Smooth muscle cell (in vitro differentiated cells): ENCODE measurements at regions not wholly inside any gene's neighbourhood (a gene's known extent, or its start where the extent isn't known, plus 50 kb on each side); places are given as distances from the start of the nearest gene placed in this dataset.

Experiments used
- DNase-seq: peaks from one replicate; lab custom pipeline; 2025; ENCODE audit not compliant: unreplicated experiment; lab: John Stamatoyannopoulos, UW
- H2AFZ ChIP-seq: fragments of 200-600 bp; sonication (generic); 2 replicates; pipeline ENCODE4 v1.6.0; 2016; ENCODE audit warnings: antibody characterized with exemption, low read depth, mild to moderate bottlenecking
- H3F3A ChIP-seq: fragments of 200-600 bp; sonication (generic); 2 replicates; pipeline ENCODE4 v1.6.0; 2017; ENCODE audit warnings: antibody characterized with exemption, low read depth
- H3K27ac ChIP-seq: fragments of 200-600 bp; sonication (generic); 2 replicates; pipeline ENCODE4 v1.5.1; 2016; ENCODE audit warnings: low read depth, mild to moderate bottlenecking
- H3K27me3 ChIP-seq: fragments of 200-600 bp; sonication (generic); 2 replicates; pipeline ENCODE4 v1.6.1; 2016; ENCODE audit warnings: low read depth, mild to moderate bottlenecking
- H3K36me3 ChIP-seq: fragments of 200-600 bp; sonication (generic); 2 replicates; pipeline ENCODE4 v1.5.1; 2016; ENCODE audit warnings: low read depth
- H3K4me1 ChIP-seq: fragments of 200-600 bp; sonication (generic); 2 replicates; pipeline ENCODE4 v1.5.1; 2016; ENCODE audit warnings: low read depth
- H3K4me2 ChIP-seq: fragments of 200-600 bp; sonication (generic); 2 replicates; pipeline ENCODE4 v1.6.0; 2016; ENCODE audit warnings: mild to moderate bottlenecking
- H3K4me3 ChIP-seq: fragments of 200-600 bp; sonication (generic); 2 replicates; pipeline ENCODE4 v1.5.1; 2016; ENCODE audit warnings: mild to moderate bottlenecking
- H3K79me2 ChIP-seq: fragments of 200-600 bp; sonication (generic); 2 replicates; pipeline ENCODE4 v1.6.0; 2016; ENCODE audit warnings: low read depth, mild to moderate bottlenecking
- H3K9ac ChIP-seq: fragments of 200-600 bp; sonication (generic); 2 replicates; pipeline ENCODE4 v1.6.0; 2016; ENCODE audit warnings: low read depth
- H3K9me3 ChIP-seq: fragments of 200-600 bp; sonication (generic); replicated peaks from 2 replicates; pipeline ENCODE4 v1.5.1; 2016; ENCODE audit warnings: low read depth
- H4K20me1 ChIP-seq: fragments of 200-600 bp; sonication (generic); 2 replicates; pipeline ENCODE4 v1.6.0; 2016; ENCODE audit warnings: low read depth
- WGBS: methylation state at CpG from one replicate; pipeline ENCODE4 v1.1.7; 2016; ENCODE audit warnings: low lambda C conversion rate; 5-methylcytosine and 5-hydroxymethylcytosine counted together
- TF ChIP-seq, protein P1 (sequence below): fragments of 200-600 bp; sonication (generic); IDR thresholded peaks from 2 replicates; pipeline ENCODE4 v1.5.1; 2017; ENCODE audit warnings: borderline replicate concordance, mild to moderate bottlenecking, antibody characterized with exemption; ENCODE audit not compliant: insufficient read depth, poor library complexity, severe bottlenecking

DNA sequence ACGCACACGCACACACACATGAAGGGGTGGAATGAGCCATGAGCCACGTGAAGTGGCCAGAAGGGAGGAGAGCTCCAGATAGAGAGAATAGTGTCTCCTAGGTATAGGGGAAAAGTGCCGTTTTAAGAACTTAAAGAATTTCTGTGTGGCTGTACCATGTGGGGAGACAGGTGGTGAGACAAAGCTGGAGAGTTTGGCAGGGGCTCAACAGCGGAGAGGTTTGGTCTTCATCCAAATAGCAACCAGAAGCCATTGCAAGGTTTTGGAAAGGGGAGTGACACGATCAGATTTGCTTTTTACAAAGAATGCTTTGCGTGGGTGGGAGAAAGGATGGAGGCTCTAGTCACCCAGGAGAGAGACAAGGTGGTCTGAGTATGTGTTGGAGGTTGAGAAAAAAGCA lies 146.0 kb downstream of the IL20RB start:
- no peak overlapping the region for H3K9ac ChIP-seq
- no peaks in the 10 kb centered on the region for H3K79me2 ChIP-seq
- H3K27ac ChIP-seq: no peak overlapping the region
- H3K9me3 ChIP-seq: no peaks in the 10 kb centered on the region
- 87% methylated on average over 7 of the region's 7 CpGs for WGBS
- H3K4me3 ChIP-seq: no peak overlapping the region
- H3K4me1 ChIP-seq: peaks cover 13% of the 10 kb centered on the region
- no peak overlapping the region for H2AFZ ChIP-seq
- H3F3A ChIP-seq: no peaks in the 10 kb centered on the region
- H3K27me3 ChIP-seq: peaks cover 17% of the 10 kb centered on the region
- no peak overlapping the region for H3K4me2 ChIP-seq
- no peaks in the 10 kb centered on the region for H3K36me3 ChIP-seq
- H4K20me1 ChIP-seq: no peaks in the 10 kb centered on the region
- no peak for DNase-seq
- TF ChIP-seq, protein P1, sequence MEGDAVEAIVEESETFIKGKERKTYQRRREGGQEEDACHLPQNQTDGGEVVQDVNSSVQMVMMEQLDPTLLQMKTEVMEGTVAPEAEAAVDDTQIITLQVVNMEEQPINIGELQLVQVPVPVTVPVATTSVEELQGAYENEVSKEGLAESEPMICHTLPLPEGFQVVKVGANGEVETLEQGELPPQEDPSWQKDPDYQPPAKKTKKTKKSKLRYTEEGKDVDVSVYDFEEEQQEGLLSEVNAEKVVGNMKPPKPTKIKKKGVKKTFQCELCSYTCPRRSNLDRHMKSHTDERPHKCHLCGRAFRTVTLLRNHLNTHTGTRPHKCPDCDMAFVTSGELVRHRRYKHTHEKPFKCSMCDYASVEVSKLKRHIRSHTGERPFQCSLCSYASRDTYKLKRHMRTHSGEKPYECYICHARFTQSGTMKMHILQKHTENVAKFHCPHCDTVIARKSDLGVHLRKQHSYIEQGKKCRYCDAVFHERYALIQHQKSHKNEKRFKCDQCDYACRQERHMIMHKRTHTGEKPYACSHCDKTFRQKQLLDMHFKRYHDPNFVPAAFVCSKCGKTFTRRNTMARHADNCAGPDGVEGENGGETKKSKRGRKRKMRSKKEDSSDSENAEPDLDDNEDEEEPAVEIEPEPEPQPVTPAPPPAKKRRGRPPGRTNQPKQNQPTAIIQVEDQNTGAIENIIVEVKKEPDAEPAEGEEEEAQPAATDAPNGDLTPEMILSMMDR: no peak

DNA sequence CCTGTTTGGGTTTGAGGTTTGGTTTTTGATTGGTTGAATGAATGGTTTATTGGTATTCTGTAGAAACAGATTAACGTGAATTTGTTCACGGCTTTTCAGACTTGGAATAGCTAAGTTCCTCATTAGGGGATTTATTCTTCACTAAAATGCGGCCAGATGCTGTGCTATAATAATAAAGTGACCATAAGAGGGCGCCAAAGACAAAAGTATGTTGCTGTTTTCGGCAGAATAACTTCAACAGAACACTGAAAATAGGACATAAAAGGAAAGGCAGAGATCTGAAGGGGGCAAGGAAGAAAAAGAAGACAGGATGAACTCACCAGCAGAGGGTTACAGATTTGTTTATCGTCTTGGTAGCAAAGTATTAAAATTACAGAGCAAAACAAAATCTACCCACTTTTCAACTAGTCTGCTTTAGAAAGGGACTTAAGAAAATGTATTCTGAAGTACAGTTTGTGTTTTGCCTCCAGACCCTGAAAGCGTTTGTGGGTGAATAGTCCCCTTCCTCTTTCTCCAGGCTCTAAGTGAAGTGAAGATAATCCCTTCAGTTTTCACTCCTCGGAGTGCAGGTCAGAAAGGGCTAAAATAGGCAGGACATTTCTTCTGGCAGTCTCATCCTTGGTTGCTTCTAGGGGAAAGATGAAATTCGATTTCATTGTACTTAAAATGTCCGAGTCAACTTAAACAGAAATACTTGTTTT lies 147.6 kb downstream of the IL20RB start:
- 10% methylated on average over 10 of the region's 10 CpGs for WGBS

DNA sequence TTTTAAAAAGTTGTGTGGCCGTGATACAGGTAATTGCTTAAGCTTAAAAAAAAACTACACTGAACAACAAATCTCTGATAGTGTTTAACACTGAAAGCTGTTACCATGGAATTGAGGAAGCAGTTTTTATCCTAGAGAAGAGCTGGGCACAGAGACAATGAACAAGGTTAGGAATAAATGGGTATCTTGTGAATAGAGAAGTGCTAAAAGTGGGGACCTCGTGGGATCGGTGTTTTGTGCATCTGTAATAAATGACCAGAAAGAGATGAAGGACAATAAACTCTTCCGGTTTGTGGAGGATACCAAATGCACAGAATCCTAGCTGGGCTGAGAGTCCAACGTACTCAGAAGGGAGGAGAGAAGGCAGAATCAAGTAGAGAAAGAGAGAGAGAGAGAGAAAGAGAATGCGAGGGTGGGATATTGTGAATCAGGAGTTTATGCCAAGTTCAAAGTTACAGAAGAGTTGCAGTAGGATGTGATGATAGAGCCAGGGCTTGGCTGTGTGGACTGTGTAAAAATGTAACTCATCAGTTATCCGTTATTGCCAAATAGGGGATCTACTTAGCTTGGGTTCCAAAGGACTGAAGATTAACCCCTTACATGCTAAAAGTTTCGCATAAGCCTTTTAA lies 148.9 kb downstream of the IL20RB start:
- Histone ChIP-seq H3K9ac (no peak overlapping the region), H3K4me3 (no peak overlapping the region), H4K20me1 (no peaks in the 10 kb centered on the region), H2AFZ (no peak overlapping the region), H3K27ac (no peak overlapping the region), H3K27me3 (peaks cover 17% of the 10 kb centered on the region), H3F3A (no peaks in the 10 kb centered on the region), H3K36me3 (no peaks in the 10 kb centered on the region), H3K4me2 (no peak overlapping the region), H3K9me3 (no peaks in the 10 kb centered on the region), H3K79me2 (no peaks in the 10 kb centered on the region), H3K4me1 (peaks cover 17% of the 10 kb centered on the region)
- WGBS: 63% methylated on average over 8 of the region's 8 CpGs
- TF ChIP-seq, protein P1: no peak
- no peak for DNase-seq

More for the DNA sequence above, 147.6 kb downstream of the IL20RB start:
- no peak for DNase-seq
- TF ChIP-seq, protein P1: peak; percentile 80
- no peaks in the 10 kb centered on the region for H3K36me3 ChIP-seq
- H3K9me3 ChIP-seq: no peaks in the 10 kb centered on the region
- peak overlapping the region; percentile 58 for H3K4me2 ChIP-seq
- H3K4me3 ChIP-seq: peak overlapping the region; percentile 8
- H3F3A ChIP-seq: no peaks in the 10 kb centered on the region
- peaks cover 17% of the 10 kb centered on the region for H3K27me3 ChIP-seq
- H3K4me1 ChIP-seq: peaks cover 17% of the 10 kb centered on the region
- no peaks in the 10 kb centered on the region for H4K20me1 ChIP-seq
- no peaks in the 10 kb centered on the region for H3K79me2 ChIP-seq
- peak overlapping the region; percentile 73 for H2AFZ ChIP-seq
- no peak overlapping the region for H3K9ac ChIP-seq
- H3K27ac ChIP-seq: no peak overlapping the region
